HG03064 (cell line): ENCODE measurements at regions not wholly inside any gene's neighbourhood (a gene's known extent, or its start where the extent isn't known, plus 50 kb on each side); places are given as distances from the start of the nearest gene placed in this dataset.
A peak's percentile ranks its signal among the peaks of the same experiment; 100 is the strongest.

Experiments used
- ATAC-seq: cut with Tn5 transposase; IDR thresholded peaks from one replicate; pipeline ENCODE4 v1.9.1; 2021; ENCODE audit warnings: low read depth; ENCODE audit not compliant: unreplicated experiment

DNA sequence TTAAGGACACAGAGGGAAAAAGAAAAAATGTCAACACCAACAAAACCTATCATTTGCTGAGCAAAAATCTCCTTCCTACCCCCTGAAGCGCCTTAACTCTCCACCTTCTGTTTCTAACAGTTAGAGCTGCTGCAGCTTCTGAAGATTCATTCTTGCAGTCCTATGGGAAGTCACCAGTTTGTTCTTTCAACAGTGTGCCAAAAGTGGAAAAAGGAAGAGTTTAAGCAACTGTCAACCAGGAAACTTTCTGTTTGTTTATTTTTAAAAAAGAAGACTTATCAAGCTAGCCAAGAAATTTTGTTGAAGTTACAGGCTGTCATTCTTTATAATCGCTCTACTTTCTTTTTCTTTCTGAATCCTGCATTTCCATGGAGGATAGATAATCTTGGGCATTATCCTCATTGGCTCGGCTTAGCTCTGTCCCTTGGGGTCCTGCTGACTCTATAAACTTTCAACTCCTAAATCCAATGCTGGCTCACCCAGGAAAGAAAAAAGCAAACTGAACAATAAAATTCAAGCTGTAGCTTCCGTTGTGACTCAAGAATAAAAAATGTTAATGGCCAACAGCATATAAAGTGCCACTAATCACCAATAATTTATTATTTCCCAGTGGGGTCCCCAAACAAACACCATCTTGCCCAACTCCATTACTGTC is 172.8 kb upstream of the CITED2 start:
- ATAC-seq: no peak

DNA sequence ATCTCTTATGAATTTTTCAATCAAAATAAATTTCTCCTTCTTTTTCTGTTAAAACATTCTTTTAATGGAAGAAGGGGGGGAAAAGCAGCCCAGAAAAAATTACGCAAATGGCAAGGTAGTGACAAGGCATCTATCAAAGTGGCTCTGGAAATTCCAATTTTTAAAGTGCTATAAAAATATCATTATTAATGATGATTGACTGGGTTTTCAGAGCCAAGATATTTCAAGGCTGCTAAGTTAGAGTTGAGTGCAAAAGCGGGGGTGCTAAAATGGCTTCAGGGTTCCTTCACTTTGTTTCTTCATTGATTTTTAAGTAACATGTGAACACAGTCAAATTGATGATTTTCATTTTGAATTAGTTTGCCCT is 171.6 kb upstream of the CITED2 start:
- no peak for ATAC-seq

DNA sequence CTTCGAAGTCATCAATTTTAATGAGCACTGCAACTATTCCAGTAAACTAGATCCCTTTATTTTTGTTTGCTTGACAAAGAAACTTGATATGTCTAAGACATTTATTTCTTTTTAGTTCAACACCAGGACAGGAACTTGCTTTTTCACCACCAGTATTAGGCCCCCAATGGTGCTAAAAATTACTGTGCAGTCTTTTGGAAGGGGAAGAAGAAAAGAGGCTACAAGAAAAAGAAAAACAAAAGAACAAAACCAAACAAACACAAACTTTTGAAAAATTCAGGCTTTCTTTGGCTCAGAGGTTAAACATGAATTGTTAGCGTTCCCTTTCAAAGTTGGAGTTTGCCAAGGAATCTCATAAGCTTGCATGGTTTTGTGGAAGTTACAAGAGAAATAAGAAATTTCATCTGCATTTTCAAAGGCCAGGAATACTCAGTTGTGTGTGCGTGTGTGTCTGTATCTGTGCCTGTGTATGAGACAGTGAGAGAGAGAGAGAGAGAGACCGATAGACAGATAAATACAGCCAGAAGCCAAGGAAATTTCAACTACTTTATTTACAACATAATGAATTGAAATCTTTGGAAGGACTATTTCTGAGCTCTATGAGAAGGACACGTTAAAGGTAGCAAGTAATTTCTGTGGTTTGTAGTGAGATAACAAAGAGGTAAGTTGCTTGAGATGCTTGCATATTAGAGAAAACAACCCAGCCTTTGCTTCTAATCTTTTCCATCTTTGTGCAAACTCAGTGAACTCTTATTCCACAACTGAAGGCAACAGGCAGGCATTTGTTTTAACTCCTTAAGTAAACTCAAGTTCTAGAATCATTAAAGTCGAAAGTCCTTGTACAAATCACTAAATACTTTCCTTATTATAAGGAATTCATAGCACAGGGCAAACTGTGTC is 171.0 kb upstream of the CITED2 start:
- no peak for ATAC-seq

DNA sequence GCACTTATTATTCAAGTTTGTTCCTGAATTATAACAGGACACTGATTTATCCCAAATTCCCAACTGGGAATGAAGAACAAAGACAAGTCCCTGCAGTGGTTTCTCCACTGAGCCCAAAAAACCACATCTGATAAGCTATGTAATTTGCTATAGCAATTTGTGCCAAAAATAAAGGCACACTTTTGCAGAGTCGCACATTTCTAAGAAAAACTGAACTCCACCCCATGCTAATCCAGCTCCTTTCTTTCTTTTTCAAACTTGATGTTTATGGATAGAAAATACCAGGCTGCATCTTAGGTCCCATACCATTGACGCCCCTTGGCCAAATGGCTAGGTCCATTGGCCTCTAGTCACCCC is 170.2 kb upstream of the CITED2 start:
- ATAC-seq: no peak

DNA sequence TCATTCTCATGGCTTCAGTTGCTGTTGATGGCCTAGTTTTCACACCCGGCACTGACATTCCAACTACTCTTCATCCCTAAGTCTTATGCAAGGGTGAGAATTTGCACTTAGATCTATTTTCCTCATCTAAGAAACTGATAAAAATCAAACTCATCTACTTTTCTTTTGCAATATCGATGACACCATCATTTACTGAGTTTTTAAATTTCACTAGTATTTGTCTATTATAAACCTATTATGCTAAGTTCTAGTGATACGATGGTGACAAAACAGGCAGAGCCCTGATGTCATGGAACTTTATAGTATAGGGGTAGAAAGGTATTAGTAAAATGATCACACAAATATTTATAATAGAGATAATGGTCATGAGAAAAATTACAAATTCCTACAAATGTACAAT is 167.9 kb upstream of the CITED2 start:
- ATAC-seq: no peak

DNA sequence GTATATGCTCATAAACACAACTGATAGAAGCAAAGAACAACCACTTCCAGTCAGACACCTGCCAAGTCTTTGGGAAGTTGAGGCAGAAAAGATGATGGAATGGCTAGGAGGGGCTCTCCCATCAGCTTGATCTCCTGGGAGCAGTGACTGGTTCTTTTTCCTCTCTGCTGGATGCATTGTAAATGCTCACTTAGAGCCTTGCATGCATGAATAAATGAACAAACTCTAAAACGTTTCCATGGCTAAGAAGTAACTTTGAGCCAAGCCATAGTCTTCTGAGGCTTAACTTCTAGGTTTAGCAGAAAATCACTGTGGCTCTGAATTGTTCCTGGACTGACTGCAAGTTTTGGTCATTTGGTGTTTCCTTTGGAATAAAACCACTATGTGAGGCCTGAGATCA is 166.4 kb upstream of the CITED2 start:
- no peak for ATAC-seq

DNA sequence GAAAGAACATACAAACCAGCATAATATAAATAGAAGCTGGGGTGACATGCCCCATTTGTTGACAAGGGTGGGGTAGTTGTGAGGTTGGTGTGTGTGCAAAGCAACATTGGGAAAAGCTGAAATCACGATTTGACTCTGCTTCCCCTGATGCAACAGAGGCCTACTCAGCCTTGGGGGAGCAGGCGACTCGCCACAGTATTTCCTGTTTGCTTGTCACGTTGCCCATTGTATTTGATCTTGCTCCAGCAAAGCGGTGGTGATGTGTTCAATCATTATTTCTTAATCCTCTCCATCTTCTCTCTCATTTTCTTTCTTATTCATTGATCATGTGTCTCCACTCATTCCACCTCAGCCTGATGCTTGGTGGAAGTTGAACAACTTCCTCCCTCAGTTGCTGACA is 165.8 kb upstream of the CITED2 start:
- ATAC-seq: peak; percentile 63

DNA sequence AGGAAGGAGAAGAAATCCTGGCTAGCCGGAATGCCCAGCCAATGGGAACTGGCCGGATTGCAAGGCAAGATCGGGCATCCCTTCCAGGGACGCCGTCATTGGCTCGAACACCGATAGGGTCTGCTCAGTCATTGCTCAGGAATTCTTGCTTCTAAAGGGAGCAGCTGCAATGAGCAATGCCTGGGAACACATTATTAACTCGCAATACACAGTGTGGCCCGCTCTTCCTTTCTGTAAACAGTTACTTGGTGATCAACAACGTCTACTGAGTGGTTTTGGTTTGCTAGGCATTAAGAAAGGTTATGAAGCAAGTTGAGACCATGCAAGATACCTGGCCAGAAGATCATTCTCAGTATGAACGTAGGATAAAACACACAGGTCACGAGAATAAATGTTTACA is 165.4 kb upstream of the CITED2 start:
- ATAC-seq: peak; percentile 16

DNA sequence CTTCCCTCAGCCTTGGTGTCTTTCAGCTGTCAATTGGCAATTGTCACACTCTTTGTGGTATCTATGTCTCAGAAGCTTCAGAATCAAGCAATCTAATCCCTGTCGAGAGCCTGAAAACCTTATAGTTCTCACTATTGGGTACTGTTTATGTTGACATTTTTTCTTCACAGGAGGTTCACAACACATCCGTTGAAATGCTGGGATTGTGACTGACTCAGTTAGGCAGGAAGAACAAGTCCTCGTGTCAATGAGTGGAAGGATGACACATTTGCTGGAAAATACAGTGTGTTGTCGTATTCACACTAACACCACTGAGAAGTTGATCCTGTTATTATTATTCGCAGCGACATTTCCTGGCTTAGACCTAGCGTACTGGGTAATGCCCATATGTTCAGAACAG is 163.9 kb upstream of the CITED2 start:
- no peak for ATAC-seq

DNA sequence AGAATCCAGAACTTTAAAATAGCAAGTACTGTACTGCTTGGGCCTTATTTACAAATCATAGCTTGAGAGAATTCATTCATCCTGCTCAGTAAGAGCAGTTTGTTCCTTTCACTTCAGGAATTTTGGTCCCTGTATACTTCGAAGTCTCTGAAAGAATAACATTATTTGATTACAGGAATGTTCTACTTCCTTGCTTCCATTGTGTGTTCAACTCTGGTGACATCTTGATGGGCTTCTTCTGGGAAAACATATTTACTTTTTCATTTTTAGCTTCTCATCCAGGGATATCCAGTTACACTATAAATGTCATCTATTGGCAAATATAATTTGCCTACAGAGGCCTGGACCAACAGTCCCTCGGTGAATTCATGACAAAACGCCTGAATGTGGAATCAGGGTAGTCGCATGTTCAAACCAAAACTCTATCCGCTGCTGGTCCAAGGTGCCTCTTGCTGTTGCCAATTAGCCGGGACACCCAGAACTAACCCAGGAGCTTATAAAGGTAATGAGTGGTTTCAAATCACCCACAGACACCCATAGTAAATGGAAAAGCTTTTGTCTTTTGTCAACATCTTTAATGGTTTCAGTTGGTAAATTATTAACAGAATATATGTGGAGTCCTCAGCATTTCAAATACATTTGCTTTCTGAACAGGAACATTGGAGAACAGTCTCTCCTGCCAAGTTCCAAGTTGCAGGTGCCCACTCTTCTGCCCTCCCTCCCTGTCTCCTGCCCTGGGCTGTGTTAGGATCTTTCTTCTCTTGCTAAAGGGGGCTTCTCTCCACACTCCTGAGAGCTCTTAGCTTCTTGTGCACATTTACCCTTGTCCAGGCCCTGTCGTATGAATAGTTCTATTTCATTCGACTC is 162.5 kb upstream of the CITED2 start:
- no peak for ATAC-seq

DNA sequence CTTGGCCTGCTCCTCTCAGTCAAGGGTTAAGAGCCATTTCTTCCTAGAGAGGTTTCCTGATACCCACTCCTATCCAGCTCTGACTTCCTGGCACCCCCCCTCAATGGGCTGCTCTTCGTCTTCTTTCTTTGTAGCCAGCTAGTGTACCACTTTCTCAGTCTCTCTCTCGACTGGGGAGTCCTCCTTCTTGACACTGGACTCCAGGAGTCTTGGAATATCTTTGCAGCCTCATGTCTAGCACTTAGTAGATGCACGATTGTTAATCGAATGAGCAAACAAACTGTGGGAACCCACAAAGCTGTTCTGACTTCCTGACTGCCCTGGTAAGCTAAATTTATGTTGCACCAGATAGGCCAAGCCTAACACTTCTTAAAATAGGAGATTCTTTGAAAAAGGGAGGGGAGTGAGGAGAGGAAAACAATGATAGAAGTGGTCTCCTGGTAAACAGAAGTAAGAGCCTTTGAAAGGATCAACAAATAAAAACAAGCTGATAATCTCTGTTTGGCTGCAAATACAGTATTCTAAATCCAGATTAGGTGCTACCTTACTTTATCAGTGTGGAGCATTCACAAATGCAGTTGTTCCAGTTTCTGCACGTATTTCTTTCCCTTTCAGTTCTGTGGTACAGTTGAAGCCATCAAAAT is 160.1 kb upstream of the CITED2 start:
- ATAC-seq: peak; percentile 58

DNA sequence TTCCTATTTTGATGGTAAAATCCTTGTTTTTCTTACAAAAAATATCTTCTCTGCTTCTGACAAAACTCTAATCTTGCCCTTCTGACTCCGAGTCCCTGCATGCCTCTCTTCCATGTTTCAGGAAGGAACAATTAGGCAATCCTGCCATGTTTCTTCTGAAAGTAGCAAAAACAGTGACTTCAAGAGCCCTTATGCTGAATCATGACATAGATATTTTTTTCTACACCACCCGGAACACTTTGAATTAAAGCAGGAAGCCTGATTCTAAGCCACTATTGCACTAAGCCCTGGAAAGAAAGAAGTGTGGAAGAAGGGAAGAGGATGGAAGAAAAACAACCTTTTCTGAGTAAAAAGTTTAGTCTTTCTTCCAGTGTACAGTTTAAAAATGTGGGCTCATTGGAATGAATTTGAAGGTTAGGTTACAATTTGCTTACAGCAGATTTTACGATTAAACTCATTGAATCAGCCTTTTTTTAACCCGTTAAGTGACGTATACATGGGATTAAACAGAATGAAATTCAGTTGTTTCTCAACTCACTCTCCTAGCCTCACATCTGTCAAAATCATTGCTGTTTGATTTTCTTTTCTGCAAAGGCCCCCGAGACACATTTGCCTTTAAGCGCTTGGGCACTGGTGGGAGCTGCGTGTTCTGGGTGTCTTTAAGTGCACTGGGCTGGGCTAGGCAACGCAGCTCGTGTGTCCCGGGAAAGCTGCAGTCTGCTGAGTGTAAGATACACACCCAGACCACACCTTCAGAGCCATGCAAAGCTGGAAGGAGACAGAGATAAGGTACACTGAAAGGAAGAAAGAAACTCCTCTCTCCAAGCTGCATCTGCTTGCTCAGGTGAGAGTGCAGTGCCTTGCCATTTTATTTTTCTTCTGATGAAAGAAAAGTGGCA is 159.4 kb upstream of the CITED2 start:
- no peak for ATAC-seq

DNA sequence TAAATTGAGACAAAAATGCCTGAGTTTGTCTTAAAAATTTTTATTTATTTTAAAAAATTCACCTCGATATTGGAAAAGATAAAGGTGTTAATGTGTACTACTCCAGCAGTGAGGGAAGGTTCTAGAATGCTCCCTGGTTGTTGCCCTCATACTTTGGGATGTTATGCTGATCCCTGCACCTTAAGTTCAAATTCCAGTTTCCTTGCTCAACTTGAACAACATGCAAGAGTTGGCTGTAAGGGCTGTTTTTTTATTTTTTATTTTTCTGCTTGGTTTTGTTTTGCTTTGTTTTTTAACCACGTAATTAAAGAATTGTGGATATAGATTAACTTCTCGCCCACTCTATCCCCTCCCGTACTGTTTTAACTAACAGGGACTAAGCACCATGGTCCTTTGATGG is 158.7 kb upstream of the CITED2 start:
- no peak for ATAC-seq

DNA sequence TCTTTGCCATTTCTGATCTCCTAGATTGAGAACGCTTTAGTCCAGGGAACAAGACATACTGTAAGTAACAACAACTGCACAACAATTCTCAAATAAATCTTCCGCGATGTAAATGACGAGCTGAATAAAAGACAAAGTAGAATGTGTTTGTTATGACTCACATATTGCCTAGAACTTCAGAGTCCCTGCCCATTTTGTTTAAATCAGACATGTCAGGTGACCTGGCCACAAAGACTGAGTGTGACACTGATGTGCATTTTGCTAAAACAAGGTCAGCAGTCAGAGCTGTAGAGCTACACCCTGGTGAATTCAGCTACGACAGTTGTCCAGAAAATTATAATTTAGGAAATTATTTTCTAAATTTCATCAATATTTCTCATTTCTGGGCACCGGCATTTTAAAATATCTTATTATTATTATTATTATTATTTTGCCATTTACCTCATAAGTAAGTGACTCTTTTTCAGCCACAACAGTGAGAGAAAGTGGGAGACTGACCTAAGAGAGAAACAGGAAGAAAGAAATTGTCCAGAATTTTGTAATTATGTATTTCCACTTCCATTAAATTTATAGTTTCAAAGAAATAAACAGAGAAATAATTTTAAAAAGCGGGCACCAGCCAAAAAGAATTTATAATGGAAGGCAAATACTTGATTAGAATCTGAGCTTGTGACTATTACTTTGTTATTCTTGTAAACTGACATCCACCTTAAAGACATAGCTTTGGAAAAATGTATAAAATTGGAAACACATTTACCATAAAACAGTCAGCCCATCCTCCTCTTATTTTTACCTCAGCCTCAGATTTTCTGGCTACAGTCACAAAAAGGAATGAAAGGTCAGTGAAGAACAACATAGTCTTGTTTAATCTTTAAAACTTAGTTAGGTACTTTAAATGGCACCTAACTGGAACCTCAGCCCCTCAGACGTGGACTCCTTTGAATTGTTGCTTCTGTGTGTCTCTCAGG is 157.0 kb upstream of the CITED2 start:
- no peak for ATAC-seq

DNA sequence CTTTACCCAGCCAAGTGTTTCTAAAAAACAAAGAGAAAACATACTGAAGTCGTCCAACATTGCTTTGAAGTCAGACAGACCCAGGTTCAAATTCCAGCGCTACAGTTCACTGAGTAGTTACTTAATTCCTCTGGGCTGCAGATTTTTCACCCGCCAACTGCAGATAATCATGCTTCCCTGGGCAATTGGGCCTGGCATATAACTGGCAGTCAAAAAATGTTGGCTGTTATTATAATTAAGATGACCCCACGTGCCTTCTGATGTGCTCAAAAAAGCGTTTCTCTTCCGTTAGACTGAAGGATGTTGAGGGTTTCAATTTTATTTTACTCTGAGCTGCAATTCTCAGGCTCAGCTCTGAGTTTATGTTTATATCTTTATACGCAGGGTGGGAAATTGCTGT is 156.1 kb upstream of the CITED2 start:
- no peak for ATAC-seq

DNA sequence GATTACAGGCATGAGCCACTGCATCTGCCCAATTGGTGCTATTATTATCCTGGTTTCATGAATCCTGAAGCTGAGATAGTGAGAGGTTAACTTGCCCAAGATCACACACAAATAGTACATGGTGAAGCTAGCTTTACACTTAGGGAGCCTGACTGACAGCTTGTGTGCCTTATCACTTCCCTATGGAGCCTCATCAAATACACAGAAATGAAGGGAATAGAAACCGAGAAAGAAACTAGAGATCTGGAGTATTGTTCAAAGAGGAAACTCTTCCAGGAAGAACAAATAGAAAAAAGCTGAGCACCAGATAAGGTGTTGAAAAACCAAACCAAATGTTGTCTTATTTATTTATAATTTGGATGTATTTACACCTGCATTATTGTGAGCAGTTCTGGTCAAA is 155.0 kb upstream of the CITED2 start:
- no peak for ATAC-seq

DNA sequence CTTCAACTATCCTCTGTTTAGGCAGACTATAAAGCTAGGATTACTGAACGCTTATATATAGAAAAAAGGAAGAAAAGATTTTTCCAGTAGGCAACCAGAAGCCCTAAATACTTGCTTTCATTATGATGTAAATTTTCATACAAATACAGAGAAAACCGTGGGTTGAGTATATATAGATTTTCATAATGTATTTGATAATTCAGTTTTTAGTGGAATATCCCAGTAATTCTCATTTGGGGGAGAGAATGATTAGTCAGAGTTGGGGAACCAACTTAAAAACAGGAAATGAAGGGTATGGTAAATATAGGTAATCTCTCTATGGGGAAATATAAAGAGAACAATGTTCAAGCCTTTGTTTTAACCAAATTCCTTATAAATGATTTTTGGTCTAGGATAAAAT is 154.0 kb upstream of the CITED2 start:
- ATAC-seq: no peak

DNA sequence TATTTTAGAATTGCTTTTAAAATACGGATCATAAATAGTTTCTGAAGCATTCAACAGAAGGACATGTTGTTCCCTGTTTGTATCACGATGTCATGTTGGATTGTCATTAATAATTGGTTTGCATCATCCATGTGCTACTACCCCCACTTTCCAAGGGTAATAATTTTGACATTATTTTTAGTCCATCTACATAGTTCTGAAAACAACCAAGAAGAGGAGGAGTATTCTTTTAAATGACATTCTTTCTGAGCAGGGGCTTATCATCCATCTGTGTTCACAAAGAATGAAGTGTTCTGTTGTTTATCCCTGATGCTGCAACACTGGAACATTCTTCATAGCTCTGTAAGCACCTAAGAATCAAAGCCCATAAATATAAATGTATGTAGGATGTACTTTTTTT is 151.0 kb upstream of the CITED2 start:
- no peak for ATAC-seq

DNA sequence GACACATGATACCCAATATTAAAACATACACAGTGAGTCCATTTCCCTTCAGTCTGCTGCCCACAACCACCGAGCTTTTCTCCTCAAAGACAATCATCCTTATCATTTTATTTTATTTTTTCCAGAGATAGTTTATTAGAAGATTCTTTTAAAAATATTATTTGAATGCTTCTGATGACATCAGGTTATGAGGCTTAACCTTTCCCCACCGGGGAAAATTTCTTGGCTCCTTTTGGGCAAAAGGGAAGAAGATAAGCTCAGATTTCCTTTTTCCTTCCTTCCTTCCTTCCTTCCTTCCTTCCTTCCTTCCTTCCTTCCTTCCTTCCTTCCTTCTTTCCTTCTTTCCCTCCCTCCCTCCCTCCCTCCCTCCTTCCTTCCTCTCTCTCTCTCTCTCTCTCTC is 149.5 kb upstream of the CITED2 start:
- no peak for ATAC-seq
